GM12891 (cell line): ENCODE measurements at regions not wholly inside any gene's neighbourhood (a gene's known extent, or its start where the extent isn't known, plus 50 kb on each side); places are given as distances from the start of the nearest gene placed in this dataset.

ENCODE experiments used
- PAX5 ChIP-seq: IDR thresholded peaks from 2 replicates; pipeline ENCODE4 v1.6.1; 2011; ENCODE audit warnings: low read length, moderate library complexity, mild to moderate bottlenecking; ENCODE audit not compliant: insufficient read depth, severe bottlenecking
- POLR2A ChIP-seq: IDR thresholded peaks from 2 replicates; pipeline ENCODE4 v1.6.1; 2011; ENCODE audit warnings: low read depth, low read length, control low read depth
- POLR2AphosphoS5 ChIP-seq: IDR thresholded peaks from 2 replicates; pipeline ENCODE4 v1.6.1; 2011; ENCODE audit warnings: low read depth, low read length, control low read depth
- SPI1 ChIP-seq: IDR thresholded peaks from 2 replicates; pipeline ENCODE4 v1.6.1; 2011; ENCODE audit warnings: low read depth, low read length, control low read depth
- TAF1 ChIP-seq: IDR thresholded peaks from 2 replicates; pipeline ENCODE4 v1.6.1; 2011; ENCODE audit warnings: low read depth, low read length, control low read depth

- no peak for TF ChIP-seq POLR2A
- TF ChIP-seq TAF1, result no peak
- no peak for TF ChIP-seq POLR2AphosphoS5
- no peak for TF ChIP-seq PAX5
- TF ChIP-seq SPI1, result no peak
Measured at GRCh38 chr5:93082981-93083380, 498.0 kb downstream of the NR2F1-AS1 start.
